ENCODE measurements at regions not wholly inside any gene's neighbourhood (a gene's known extent, or its start where the extent isn't known, plus 50 kb on each side); places are given as distances from the start of the nearest gene placed in this dataset.

- no peak overlapping the region for H3K4me3 ChIP-seq (replicated peaks; ENCODE audit: insufficient read depth, low read length)
Observed at GRCh38 chr12:110995615-110996014, 75.2 kb upstream of the MYL2 start.

GRCh38 chr12:110995016-110995415 is 74.6 kb upstream of the MYL2 start:
- DNase-seq (ENCODE audit: low read depth in 1 of 2, low spot score in 1 of 2): no peak
- no peak overlapping the region for H3K4me3 ChIP-seq (replicated peaks; ENCODE audit: insufficient read depth, low read length)
- TF ChIP-seq, protein P1, sequence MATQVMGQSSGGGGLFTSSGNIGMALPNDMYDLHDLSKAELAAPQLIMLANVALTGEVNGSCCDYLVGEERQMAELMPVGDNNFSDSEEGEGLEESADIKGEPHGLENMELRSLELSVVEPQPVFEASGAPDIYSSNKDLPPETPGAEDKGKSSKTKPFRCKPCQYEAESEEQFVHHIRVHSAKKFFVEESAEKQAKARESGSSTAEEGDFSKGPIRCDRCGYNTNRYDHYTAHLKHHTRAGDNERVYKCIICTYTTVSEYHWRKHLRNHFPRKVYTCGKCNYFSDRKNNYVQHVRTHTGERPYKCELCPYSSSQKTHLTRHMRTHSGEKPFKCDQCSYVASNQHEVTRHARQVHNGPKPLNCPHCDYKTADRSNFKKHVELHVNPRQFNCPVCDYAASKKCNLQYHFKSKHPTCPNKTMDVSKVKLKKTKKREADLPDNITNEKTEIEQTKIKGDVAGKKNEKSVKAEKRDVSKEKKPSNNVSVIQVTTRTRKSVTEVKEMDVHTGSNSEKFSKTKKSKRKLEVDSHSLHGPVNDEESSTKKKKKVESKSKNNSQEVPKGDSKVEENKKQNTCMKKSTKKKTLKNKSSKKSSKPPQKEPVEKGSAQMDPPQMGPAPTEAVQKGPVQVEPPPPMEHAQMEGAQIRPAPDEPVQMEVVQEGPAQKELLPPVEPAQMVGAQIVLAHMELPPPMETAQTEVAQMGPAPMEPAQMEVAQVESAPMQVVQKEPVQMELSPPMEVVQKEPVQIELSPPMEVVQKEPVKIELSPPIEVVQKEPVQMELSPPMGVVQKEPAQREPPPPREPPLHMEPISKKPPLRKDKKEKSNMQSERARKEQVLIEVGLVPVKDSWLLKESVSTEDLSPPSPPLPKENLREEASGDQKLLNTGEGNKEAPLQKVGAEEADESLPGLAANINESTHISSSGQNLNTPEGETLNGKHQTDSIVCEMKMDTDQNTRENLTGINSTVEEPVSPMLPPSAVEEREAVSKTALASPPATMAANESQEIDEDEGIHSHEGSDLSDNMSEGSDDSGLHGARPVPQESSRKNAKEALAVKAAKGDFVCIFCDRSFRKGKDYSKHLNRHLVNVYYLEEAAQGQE (IDR thresholded peaks at IDR 0.05; ENCODE audit: insufficient replicate concordance, low read depth): no peak
- no peak overlapping the region for H3K27ac ChIP-seq (replicated peaks)
- H3K27me3 ChIP-seq (ENCODE audit: insufficient read depth, poor library complexity, severe bottlenecking): no peaks in the 10 kb centered on the region

More at GRCh38 chr12:110995615-110996014, 75.2 kb upstream of the MYL2 start:
- no peak for TF ChIP-seq SPI1 (IDR thresholded peaks at IDR 0.05; ENCODE audit: borderline replicate concordance, low read depth)
- no peak for TF ChIP-seq POLR2AphosphoS5 (IDR thresholded peaks at IDR 0.05; ENCODE audit: low read depth)
- TF ChIP-seq GABPA (IDR thresholded peaks at IDR 0.05; ENCODE audit: low read depth): no peak
- TF ChIP-seq CTCF (IDR thresholded peaks at IDR 0.05; ENCODE audit: insufficient read depth, low read length): no peak
- TF ChIP-seq, protein P1 (IDR thresholded peaks at IDR 0.05; ENCODE audit: insufficient replicate concordance, low read depth): no peak
- Histone ChIP-seq H3K27ac (replicated peaks) (no peak overlapping the region), H3K27me3 (ENCODE audit: insufficient read depth, poor library complexity, severe bottlenecking) (no peaks in the 10 kb centered on the region)
- DNase-seq (ENCODE audit: low read depth in 1 of 2, low spot score in 1 of 2): no peak

DNA sequence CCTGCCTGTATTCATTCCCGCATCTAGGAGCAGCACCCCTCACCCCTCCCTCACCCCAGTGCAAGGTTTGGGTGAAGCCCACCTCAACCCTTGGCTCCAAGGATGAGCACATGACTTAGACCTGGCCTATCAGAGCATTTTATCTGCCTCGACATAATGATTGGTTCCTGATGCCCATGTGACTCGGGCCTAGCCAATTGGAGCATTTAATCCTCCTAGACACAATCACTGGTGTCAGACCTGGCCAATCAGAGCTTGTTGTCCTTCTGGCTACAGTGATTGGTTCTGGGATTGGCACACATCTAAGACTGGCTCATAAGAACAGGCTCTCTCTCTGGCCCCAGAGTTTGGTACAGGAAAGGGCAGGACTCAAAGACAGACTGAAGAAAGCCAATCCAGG is 73.1 kb upstream of the MYL2 start:
- H3K27ac ChIP-seq (replicated peaks): no peak overlapping the region
- H3K27me3 ChIP-seq (ENCODE audit: insufficient read depth, poor library complexity, severe bottlenecking): no peaks in the 10 kb centered on the region
- TF ChIP-seq, protein P1 (IDR thresholded peaks at IDR 0.05; ENCODE audit: insufficient replicate concordance, low read depth): no peak
- TF ChIP-seq CTCF (IDR thresholded peaks at IDR 0.05; ENCODE audit: insufficient read depth, low read length): no peak
- TF ChIP-seq GABPA (IDR thresholded peaks at IDR 0.05; ENCODE audit: low read depth): no peak
- TF ChIP-seq SPI1 (IDR thresholded peaks at IDR 0.05; ENCODE audit: borderline replicate concordance, low read depth): no peak
- no peak for TF ChIP-seq POLR2AphosphoS5 (IDR thresholded peaks at IDR 0.05; ENCODE audit: low read depth)
- DNase-seq (ENCODE audit: low read depth in 1 of 2, low spot score in 1 of 2): no peak
- no peak overlapping the region for H3K4me3 ChIP-seq (replicated peaks; ENCODE audit: insufficient read depth, low read length)

DNA sequence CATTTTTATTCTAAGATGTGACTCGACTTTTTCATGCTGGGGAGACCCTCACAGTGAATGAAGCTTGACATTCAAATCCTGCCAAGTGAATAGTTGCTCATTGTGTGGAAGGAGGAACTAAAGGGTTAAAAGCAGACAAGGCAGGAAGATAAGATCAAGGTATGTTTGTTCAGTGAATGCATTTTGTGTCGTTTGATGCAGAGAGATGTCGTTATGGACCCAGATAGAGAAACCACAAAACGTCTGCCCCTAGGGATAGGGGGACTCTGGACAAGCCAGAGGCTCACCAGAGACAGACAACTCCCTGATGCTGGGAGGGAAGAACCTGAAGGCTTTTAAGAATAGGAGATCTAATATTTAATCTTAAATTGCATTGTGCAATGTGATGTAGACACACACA is 72.5 kb upstream of the MYL2 start:
- DNase-seq (ENCODE audit: low read depth in 1 of 2, low spot score in 1 of 2): no peak
- no peak overlapping the region for H3K4me3 ChIP-seq (replicated peaks; ENCODE audit: insufficient read depth, low read length)
- no peak for TF ChIP-seq GABPA (IDR thresholded peaks at IDR 0.05; ENCODE audit: low read depth)
- no peak for TF ChIP-seq CTCF (IDR thresholded peaks at IDR 0.05; ENCODE audit: insufficient read depth, low read length)
- no peak for TF ChIP-seq SPI1 (IDR thresholded peaks at IDR 0.05; ENCODE audit: borderline replicate concordance, low read depth)
- TF ChIP-seq POLR2AphosphoS5 (IDR thresholded peaks at IDR 0.05; ENCODE audit: low read depth): no peak
- TF ChIP-seq, protein P1 (IDR thresholded peaks at IDR 0.05; ENCODE audit: insufficient replicate concordance, low read depth): no peak
- no peaks in the 10 kb centered on the region for H3K27me3 ChIP-seq (ENCODE audit: insufficient read depth, poor library complexity, severe bottlenecking)
- H3K27ac ChIP-seq (replicated peaks): no peak overlapping the region

Data from HL-60 (cell line).